WTC11 (cell line): ENCODE measurements at regions not wholly inside any gene's neighbourhood (a gene's known extent, or its start where the extent isn't known, plus 50 kb on each side); places are given as distances from the start of the nearest gene placed in this dataset.

Source experiments
- ATAC-seq: fragments of 200-7000 bp; cut with Tn5 transposase; 2 replicates; pipeline ENCODE4 v1.10.0; 2021; ENCODE audit warnings: mild to moderate bottlenecking, moderate library complexity
- CTCF ChIA-PET: fragments of 300-600 bp; sonication (Branson Sonifier 250); formaldehyde crosslinking; loops from one replicate; lab custom pipeline; 2021; ENCODE audit warnings: antibody characterized with exemption; lab: Charles Lee
- POLR2A ChIA-PET: fragments of 350-600 bp; sonication (Branson Sonifier 250); formaldehyde crosslinking; loops from one replicate; lab custom pipeline; 2021; ENCODE audit warnings: antibody characterized with exemption; lab: Charles Lee
- DNase-seq: peaks from one replicate; pipeline ENCODE4 v3.0.0; 2021; ENCODE audit warnings: low spot score
- H3K27ac Mint-ChIP-seq: 2 replicates; pipeline ENCODE4 v1.8.0; 2021; ENCODE audit warnings: mixed read lengths
- H3K27me3 Mint-ChIP-seq: 2 replicates; pipeline ENCODE4 v1.8.0; 2021; ENCODE audit warnings: low read depth, mild to moderate bottlenecking, moderate library complexity, mixed read lengths
- H3K36me3 Mint-ChIP-seq: 2 replicates; pipeline ENCODE4 v1.8.0; 2021; ENCODE audit warnings: mixed read lengths
- H3K4me1 Mint-ChIP-seq: 2 replicates; pipeline ENCODE4 v1.8.0; 2022; ENCODE audit warnings: mixed read lengths
- H3K4me3 Mint-ChIP-seq: 2 replicates; pipeline ENCODE4 v1.8.0; 2021; ENCODE audit warnings: mild to moderate bottlenecking, moderate library complexity, mixed read lengths
- H3K9me3 Mint-ChIP-seq: 2 replicates; pipeline ENCODE4 v1.8.0; 2021; ENCODE audit warnings: mixed read lengths
- FOXJ3 ChIP-seq: sonication (generic); formaldehyde crosslinking; IDR thresholded peaks from 2 replicates; pipeline ENCODE4 v1.9.0; 2021; ENCODE audit warnings: missing genetic modification reagents, mild to moderate bottlenecking, borderline replicate concordance
- GRHL2 ChIP-seq: fragments of 250-450 bp; sonication (Bioruptor Pico); IDR thresholded peaks from 2 replicates; pipeline ENCODE4 v1.8.0; 2022; ENCODE audit warnings: mild to moderate bottlenecking, moderate library complexity; ENCODE audit not compliant: insufficient replicate concordance, severe bottlenecking
- JAZF1 ChIP-seq: fragments of 250-450 bp; sonication (Bioruptor Pico); IDR thresholded peaks from 2 replicates; pipeline ENCODE4 v1.9.0; 2021; ENCODE audit warnings: moderate library complexity, mild to moderate bottlenecking, inconsistent platforms
- MXD4 ChIP-seq: fragments of 250-450 bp; sonication (Bioruptor Pico); IDR thresholded peaks from 2 replicates; pipeline ENCODE4 v1.8.0; 2021; ENCODE audit warnings: mild to moderate bottlenecking, moderate library complexity, borderline replicate concordance
- NR1H2 ChIP-seq: sonication (generic); formaldehyde crosslinking; IDR thresholded peaks from 2 replicates; pipeline ENCODE4 v1.9.0; 2021; ENCODE audit warnings: mild to moderate bottlenecking, moderate library complexity, missing genetic modification reagents
- TEAD4 ChIP-seq: sonication (generic); formaldehyde crosslinking; IDR thresholded peaks from 2 replicates; pipeline ENCODE4 v1.8.0; 2022; ENCODE audit warnings: mild to moderate bottlenecking, missing genetic modification reagents
- ZNF317 ChIP-seq: sonication (generic); formaldehyde crosslinking; IDR thresholded peaks from 2 replicates; pipeline ENCODE4 v1.8.1; 2023; ENCODE audit warnings: low read depth, mild to moderate bottlenecking, moderate library complexity, missing genetic modification reagents, borderline replicate concordance
- ZNF396 ChIP-seq: fragments of 250-450 bp; sonication (Bioruptor Pico); IDR thresholded peaks from 2 replicates; pipeline ENCODE4 v1.8.0; 2021; ENCODE audit warnings: mild to moderate bottlenecking, moderate library complexity, borderline replicate concordance
- TF ChIP-seq, protein P1 (sequence below): sonication (generic); formaldehyde crosslinking; conservative IDR thresholded peaks from 2 replicates; pipeline ENCODE4 v1.8.1; 2023; ENCODE audit warnings: mild to moderate bottlenecking, low read depth, missing genetic modification reagents, moderate library complexity
- TF ChIP-seq, protein P2 (sequence below): fragments of 250-450 bp; sonication (Bioruptor Pico); IDR thresholded peaks from 2 replicates; pipeline ENCODE4 v1.9.0; 2021; ENCODE audit warnings: mild to moderate bottlenecking
- TF ChIP-seq, protein P3 (sequence below): sonication (generic); formaldehyde crosslinking; IDR thresholded peaks from 2 replicates; pipeline ENCODE4 v1.8.1; 2022; ENCODE audit warnings: mild to moderate bottlenecking, moderate library complexity, missing genetic modification reagents
- TF ChIP-seq, protein P4 (sequence below): sonication (generic); formaldehyde crosslinking; IDR thresholded peaks from 2 replicates; pipeline ENCODE4 v1.8.1; 2023; ENCODE audit warnings: mild to moderate bottlenecking, missing genetic modification reagents, borderline replicate concordance
- TF ChIP-seq, protein P5 (sequence below): fragments of 250-450 bp; sonication (Bioruptor Pico); IDR thresholded peaks from 2 replicates; pipeline ENCODE4 v2.1.2; 2022; ENCODE audit warnings: mild to moderate bottlenecking, moderate library complexity
- TF ChIP-seq, protein P6 (sequence below): fragments of 250-450 bp; sonication (Bioruptor Pico); IDR thresholded peaks from 2 replicates; pipeline ENCODE4 v1.9.0; 2021; ENCODE audit warnings: mild to moderate bottlenecking, borderline replicate concordance
- TF ChIP-seq, protein P7 (sequence below): sonication (generic); formaldehyde crosslinking; IDR thresholded peaks from 2 replicates; pipeline ENCODE4 v1.8.0; 2022; ENCODE audit warnings: missing genetic modification reagents

DNA sequence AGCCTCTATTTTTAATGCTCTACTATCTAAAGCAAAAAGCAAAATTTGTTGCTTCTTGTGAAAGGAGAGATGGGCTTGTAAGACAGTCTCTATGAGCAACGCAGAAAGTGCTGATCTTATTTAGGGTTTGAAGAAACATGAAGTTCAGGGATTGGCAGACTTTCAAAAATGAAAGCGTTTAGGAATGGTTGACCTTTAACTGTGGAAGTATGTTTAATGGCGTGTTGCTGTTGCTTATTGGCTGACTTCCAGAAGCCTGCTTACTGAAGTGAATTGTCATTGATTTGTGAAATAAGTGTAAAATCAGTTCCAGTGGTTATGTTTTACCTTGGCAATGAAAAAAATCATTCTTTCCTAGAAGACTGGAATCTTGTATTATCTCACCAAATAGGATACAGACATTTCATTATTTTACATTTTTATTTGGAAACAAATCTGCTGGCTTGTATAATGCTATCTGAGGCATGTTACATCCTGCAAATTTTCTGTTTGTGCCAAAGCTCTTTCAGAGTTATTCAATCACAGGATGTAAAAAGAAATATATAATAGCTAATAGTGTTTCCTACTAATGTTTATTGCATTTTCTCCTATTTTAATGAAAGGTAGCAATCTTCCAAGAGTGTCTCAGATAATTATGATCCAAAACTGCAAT lies 221.3 kb upstream of the SLITRK6 start:
- peaks cover 4% of the 10 kb centered on the region; the same call in 1 of the 2 replicates for H3K9me3 Mint-ChIP-seq
- POLR2A ChIA-PET = no interaction called here
- H3K4me1 Mint-ChIP-seq = peaks cover 3% of the 10 kb centered on the region; the same call in 1 of the 2 replicates
- no peak overlapping the region for H3K4me3 Mint-ChIP-seq
- H3K27me3 Mint-ChIP-seq = no peaks in the 10 kb centered on the region
- H3K36me3 Mint-ChIP-seq = no peaks in the 10 kb centered on the region
- no peak for DNase-seq
- CTCF ChIA-PET = no interaction called here
- no peak for ATAC-seq
- no peak overlapping the region for H3K27ac Mint-ChIP-seq
- TF ChIP-seq, protein P1, sequence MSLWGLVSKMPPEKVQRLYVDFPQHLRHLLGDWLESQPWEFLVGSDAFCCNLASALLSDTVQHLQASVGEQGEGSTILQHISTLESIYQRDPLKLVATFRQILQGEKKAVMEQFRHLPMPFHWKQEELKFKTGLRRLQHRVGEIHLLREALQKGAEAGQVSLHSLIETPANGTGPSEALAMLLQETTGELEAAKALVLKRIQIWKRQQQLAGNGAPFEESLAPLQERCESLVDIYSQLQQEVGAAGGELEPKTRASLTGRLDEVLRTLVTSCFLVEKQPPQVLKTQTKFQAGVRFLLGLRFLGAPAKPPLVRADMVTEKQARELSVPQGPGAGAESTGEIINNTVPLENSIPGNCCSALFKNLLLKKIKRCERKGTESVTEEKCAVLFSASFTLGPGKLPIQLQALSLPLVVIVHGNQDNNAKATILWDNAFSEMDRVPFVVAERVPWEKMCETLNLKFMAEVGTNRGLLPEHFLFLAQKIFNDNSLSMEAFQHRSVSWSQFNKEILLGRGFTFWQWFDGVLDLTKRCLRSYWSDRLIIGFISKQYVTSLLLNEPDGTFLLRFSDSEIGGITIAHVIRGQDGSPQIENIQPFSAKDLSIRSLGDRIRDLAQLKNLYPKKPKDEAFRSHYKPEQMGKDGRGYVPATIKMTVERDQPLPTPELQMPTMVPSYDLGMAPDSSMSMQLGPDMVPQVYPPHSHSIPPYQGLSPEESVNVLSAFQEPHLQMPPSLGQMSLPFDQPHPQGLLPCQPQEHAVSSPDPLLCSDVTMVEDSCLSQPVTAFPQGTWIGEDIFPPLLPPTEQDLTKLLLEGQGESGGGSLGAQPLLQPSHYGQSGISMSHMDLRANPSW (CRISPR knock-in tag) = no peak
- TF ChIP-seq GRHL2 (CRISPR knock-in tag) (no peak), FOXJ3 (CRISPR knock-in tag) (no peak), ZNF396 (CRISPR knock-in tag) (no peak), NR1H2 (CRISPR knock-in tag) (no peak), JAZF1 (no peak), TEAD4 (CRISPR knock-in tag) (no peak), ZNF317 (no peak), MXD4 (CRISPR knock-in tag) (no peak)
- TF ChIP-seq, protein P2, sequence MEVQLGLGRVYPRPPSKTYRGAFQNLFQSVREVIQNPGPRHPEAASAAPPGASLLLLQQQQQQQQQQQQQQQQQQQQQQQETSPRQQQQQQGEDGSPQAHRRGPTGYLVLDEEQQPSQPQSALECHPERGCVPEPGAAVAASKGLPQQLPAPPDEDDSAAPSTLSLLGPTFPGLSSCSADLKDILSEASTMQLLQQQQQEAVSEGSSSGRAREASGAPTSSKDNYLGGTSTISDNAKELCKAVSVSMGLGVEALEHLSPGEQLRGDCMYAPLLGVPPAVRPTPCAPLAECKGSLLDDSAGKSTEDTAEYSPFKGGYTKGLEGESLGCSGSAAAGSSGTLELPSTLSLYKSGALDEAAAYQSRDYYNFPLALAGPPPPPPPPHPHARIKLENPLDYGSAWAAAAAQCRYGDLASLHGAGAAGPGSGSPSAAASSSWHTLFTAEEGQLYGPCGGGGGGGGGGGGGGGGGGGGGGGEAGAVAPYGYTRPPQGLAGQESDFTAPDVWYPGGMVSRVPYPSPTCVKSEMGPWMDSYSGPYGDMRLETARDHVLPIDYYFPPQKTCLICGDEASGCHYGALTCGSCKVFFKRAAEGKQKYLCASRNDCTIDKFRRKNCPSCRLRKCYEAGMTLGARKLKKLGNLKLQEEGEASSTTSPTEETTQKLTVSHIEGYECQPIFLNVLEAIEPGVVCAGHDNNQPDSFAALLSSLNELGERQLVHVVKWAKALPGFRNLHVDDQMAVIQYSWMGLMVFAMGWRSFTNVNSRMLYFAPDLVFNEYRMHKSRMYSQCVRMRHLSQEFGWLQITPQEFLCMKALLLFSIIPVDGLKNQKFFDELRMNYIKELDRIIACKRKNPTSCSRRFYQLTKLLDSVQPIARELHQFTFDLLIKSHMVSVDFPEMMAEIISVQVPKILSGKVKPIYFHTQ (CRISPR knock-in tag) = no peak
- TF ChIP-seq, protein P3, sequence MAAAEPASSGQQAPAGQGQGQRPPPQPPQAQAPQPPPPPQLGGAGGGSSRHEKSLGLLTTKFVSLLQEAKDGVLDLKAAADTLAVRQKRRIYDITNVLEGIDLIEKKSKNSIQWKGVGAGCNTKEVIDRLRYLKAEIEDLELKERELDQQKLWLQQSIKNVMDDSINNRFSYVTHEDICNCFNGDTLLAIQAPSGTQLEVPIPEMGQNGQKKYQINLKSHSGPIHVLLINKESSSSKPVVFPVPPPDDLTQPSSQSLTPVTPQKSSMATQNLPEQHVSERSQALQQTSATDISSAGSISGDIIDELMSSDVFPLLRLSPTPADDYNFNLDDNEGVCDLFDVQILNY (CRISPR knock-in tag) = no peak
- TF ChIP-seq, protein P4, sequence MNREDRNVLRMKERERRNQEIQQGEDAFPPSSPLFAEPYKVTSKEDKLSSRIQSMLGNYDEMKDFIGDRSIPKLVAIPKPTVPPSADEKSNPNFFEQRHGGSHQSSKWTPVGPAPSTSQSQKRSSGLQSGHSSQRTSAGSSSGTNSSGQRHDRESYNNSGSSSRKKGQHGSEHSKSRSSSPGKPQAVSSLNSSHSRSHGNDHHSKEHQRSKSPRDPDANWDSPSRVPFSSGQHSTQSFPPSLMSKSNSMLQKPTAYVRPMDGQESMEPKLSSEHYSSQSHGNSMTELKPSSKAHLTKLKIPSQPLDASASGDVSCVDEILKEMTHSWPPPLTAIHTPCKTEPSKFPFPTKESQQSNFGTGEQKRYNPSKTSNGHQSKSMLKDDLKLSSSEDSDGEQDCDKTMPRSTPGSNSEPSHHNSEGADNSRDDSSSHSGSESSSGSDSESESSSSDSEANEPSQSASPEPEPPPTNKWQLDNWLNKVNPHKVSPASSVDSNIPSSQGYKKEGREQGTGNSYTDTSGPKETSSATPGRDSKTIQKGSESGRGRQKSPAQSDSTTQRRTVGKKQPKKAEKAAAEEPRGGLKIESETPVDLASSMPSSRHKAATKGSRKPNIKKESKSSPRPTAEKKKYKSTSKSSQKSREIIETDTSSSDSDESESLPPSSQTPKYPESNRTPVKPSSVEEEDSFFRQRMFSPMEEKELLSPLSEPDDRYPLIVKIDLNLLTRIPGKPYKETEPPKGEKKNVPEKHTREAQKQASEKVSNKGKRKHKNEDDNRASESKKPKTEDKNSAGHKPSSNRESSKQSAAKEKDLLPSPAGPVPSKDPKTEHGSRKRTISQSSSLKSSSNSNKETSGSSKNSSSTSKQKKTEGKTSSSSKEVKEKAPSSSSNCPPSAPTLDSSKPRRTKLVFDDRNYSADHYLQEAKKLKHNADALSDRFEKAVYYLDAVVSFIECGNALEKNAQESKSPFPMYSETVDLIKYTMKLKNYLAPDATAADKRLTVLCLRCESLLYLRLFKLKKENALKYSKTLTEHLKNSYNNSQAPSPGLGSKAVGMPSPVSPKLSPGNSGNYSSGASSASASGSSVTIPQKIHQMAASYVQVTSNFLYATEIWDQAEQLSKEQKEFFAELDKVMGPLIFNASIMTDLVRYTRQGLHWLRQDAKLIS (CRISPR knock-in tag) = no peak
- TF ChIP-seq, protein P5, sequence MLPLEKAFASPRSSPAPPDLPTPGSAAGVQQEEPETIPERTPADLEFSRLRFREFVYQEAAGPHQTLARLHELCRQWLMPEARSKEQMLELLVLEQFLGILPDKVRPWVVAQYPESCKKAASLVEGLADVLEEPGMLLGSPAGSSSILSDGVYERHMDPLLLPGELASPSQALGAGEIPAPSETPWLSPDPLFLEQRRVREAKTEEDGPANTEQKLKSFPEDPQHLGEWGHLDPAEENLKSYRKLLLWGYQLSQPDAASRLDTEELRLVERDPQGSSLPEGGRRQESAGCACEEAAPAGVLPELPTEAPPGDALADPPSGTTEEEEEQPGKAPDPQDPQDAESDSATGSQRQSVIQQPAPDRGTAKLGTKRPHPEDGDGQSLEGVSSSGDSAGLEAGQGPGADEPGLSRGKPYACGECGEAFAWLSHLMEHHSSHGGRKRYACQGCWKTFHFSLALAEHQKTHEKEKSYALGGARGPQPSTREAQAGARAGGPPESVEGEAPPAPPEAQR (CRISPR knock-in tag) = no peak
- TF ChIP-seq, protein P6, sequence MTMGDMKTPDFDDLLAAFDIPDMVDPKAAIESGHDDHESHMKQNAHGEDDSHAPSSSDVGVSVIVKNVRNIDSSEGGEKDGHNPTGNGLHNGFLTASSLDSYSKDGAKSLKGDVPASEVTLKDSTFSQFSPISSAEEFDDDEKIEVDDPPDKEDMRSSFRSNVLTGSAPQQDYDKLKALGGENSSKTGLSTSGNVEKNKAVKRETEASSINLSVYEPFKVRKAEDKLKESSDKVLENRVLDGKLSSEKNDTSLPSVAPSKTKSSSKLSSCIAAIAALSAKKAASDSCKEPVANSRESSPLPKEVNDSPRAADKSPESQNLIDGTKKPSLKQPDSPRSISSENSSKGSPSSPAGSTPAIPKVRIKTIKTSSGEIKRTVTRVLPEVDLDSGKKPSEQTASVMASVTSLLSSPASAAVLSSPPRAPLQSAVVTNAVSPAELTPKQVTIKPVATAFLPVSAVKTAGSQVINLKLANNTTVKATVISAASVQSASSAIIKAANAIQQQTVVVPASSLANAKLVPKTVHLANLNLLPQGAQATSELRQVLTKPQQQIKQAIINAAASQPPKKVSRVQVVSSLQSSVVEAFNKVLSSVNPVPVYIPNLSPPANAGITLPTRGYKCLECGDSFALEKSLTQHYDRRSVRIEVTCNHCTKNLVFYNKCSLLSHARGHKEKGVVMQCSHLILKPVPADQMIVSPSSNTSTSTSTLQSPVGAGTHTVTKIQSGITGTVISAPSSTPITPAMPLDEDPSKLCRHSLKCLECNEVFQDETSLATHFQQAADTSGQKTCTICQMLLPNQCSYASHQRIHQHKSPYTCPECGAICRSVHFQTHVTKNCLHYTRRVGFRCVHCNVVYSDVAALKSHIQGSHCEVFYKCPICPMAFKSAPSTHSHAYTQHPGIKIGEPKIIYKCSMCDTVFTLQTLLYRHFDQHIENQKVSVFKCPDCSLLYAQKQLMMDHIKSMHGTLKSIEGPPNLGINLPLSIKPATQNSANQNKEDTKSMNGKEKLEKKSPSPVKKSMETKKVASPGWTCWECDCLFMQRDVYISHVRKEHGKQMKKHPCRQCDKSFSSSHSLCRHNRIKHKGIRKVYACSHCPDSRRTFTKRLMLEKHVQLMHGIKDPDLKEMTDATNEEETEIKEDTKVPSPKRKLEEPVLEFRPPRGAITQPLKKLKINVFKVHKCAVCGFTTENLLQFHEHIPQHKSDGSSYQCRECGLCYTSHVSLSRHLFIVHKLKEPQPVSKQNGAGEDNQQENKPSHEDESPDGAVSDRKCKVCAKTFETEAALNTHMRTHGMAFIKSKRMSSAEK = no peak
- TF ChIP-seq, protein P7, sequence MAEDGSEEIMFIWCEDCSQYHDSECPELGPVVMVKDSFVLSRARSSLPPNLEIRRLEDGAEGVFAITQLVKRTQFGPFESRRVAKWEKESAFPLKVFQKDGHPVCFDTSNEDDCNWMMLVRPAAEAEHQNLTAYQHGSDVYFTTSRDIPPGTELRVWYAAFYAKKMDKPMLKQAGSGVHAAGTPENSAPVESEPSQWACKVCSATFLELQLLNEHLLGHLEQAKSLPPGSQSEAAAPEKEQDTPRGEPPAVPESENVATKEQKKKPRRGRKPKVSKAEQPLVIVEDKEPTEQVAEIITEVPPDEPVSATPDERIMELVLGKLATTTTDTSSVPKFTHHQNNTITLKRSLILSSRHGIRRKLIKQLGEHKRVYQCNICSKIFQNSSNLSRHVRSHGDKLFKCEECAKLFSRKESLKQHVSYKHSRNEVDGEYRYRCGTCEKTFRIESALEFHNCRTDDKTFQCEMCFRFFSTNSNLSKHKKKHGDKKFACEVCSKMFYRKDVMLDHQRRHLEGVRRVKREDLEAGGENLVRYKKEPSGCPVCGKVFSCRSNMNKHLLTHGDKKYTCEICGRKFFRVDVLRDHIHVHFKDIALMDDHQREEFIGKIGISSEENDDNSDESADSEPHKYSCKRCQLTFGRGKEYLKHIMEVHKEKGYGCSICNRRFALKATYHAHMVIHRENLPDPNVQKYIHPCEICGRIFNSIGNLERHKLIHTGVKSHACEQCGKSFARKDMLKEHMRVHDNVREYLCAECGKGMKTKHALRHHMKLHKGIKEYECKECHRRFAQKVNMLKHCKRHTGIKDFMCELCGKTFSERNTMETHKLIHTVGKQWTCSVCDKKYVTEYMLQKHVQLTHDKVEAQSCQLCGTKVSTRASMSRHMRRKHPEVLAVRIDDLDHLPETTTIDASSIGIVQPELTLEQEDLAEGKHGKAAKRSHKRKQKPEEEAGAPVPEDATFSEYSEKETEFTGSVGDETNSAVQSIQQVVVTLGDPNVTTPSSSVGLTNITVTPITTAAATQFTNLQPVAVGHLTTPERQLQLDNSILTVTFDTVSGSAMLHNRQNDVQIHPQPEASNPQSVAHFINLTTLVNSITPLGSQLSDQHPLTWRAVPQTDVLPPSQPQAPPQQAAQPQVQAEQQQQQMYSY = no peak
